Osteoblast (primary cell): ENCODE measurements at regions not wholly inside any gene's neighbourhood (a gene's known extent, or its start where the extent isn't known, plus 50 kb on each side); places are given as distances from the start of the nearest gene placed in this dataset.

Experiments
- DNase-seq: peaks from one replicate; pipeline ENCODE4 v3.0.0; 2011; ENCODE audit warnings: low spot score, mixed read lengths; ENCODE audit not compliant: insufficient read length; ENCODE audit errors: missing footprints
- H2AFZ ChIP-seq: 2 replicates; pipeline ENCODE4 v1.6.0; 2011; ENCODE audit warnings: mild to moderate bottlenecking, low read length
- H3K27ac ChIP-seq: 2 replicates; pipeline ENCODE4 v1.5.1; 2011; ENCODE audit warnings: mild to moderate bottlenecking, low read depth, low read length, moderate library complexity
- H3K27me3 ChIP-seq: 2 replicates; pipeline ENCODE4 v1.6.0; 2012; ENCODE audit warnings: mild to moderate bottlenecking, control low read depth, inconsistent platforms, low read length, moderate library complexity; ENCODE audit not compliant: insufficient read depth
- H3K36me3 ChIP-seq: 2 replicates; pipeline ENCODE4 v1.5.1; 2011; ENCODE audit warnings: mild to moderate bottlenecking, low read length, control low read depth, moderate library complexity; ENCODE audit not compliant: insufficient read depth
- H3K4me1 ChIP-seq: 2 replicates; pipeline ENCODE4 v1.5.1; 2011; ENCODE audit warnings: mild to moderate bottlenecking, low read length, control low read depth, moderate library complexity; ENCODE audit not compliant: insufficient read depth
- H3K4me2 ChIP-seq: 2 replicates; pipeline ENCODE4 v1.6.0; 2011; ENCODE audit warnings: mild to moderate bottlenecking, low read length; ENCODE audit not compliant: insufficient read depth
- H3K4me3 ChIP-seq: fragments of 200-600 bp; sonication (generic); 3 replicates; pipeline ENCODE4 v1.5.1; 2012; ENCODE audit warnings: mild to moderate bottlenecking, low read length, inconsistent platforms; ENCODE audit not compliant: insufficient read depth
- H3K79me2 ChIP-seq: 2 replicates; pipeline ENCODE4 v1.6.0; 2012; ENCODE audit warnings: mild to moderate bottlenecking, low read length, control low read depth, inconsistent platforms; ENCODE audit not compliant: insufficient read depth
- H3K9me3 ChIP-seq: 2 replicates; pipeline ENCODE4 v1.5.1; 2011; ENCODE audit warnings: low read depth, low read length, control low read depth
- H4K20me1 ChIP-seq: 2 replicates; pipeline ENCODE4 v1.6.0; 2012; ENCODE audit warnings: mild to moderate bottlenecking, low read length, control low read depth; ENCODE audit not compliant: insufficient read depth
- CTCF ChIP-seq: IDR thresholded peaks from 2 replicates; pipeline ENCODE4 v1.5.1; 2011; ENCODE audit warnings: mild to moderate bottlenecking, low read depth, low read length, moderate library complexity; ENCODE audit errors: extremely low read depth

- TF ChIP-seq CTCF, result no peak
- H3K4me1 ChIP-seq, result peaks cover 26% of the 10 kb centered on the region
- H3K79me2 ChIP-seq, result no peaks in the 10 kb centered on the region
- H3K4me2 ChIP-seq, result no peak overlapping the region
- no peaks in the 10 kb centered on the region for H3K27me3 ChIP-seq
- H3K36me3 ChIP-seq, result no peaks in the 10 kb centered on the region
- DNase-seq, result no peak
- no peak overlapping the region for H3K4me3 ChIP-seq
- H3K9me3 ChIP-seq, result no peaks in the 10 kb centered on the region
- no peak overlapping the region for H2AFZ ChIP-seq
- H4K20me1 ChIP-seq, result no peaks in the 10 kb centered on the region
- no peak overlapping the region for H3K27ac ChIP-seq
These were observed 616.6 kb upstream of the USP24 start for GRCh38 chr1:55831759-55832158.

DNA sequence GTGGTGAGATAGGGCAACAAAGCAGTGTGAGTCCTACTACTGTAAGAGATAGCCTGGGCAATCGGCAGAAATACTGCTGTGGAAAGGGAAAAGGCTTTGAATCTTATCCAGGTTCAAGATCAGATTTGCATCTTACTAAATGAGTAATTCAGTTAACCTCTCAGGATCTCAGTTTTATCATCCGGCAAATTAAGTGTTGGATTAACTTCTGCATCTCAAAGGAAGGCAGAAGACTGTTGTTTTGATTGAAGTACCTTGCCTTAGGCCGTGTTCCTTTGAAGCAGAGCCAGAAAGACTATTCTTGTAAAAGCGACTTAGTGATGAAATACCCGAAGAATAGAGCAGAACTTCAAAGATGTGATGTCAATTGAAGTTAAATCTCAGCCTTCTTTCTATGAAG, 612.9 kb upstream of the USP24 start:
- H3K4me3 ChIP-seq, result no peak overlapping the region
- peak overlapping the region; percentile 45 for H2AFZ ChIP-seq
- no peaks in the 10 kb centered on the region for H3K9me3 ChIP-seq
- H3K4me1 ChIP-seq, result peaks cover 16% of the 10 kb centered on the region
- H3K27ac ChIP-seq, result peak overlapping the region; percentile 73
- no peaks in the 10 kb centered on the region for H3K36me3 ChIP-seq
- no peaks in the 10 kb centered on the region for H4K20me1 ChIP-seq
- no peak for TF ChIP-seq CTCF
- no peak for DNase-seq
- no peaks in the 10 kb centered on the region for H3K79me2 ChIP-seq
- H3K4me2 ChIP-seq, result no peak overlapping the region
- no peaks in the 10 kb centered on the region for H3K27me3 ChIP-seq

DNA sequence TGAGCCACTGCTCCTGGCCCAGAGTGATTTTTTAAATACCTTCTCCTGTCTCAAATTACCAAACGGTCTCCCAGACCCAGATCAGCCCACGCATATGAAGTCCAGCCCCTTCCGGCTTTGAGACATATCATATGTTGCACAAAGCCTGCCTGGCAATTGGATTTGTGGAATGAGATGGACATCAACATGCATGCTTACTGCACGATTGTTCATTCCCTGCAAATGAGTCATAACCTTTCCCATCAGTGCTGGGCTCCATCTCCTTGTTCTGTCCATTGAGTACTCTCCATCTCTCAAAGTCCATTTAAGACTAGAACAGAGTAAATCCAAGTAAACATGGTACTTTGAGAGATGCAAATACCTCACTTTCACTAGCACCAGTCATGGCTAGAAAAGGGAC, 612.2 kb upstream of the USP24 start:
- H2AFZ ChIP-seq, result peak overlapping the region; percentile 45
- H3K4me2 ChIP-seq, result no peak overlapping the region
- H3K27ac ChIP-seq, result peak overlapping the region; percentile 73
- H3K9me3 ChIP-seq, result no peaks in the 10 kb centered on the region
- TF ChIP-seq CTCF, result no peak
- no peaks in the 10 kb centered on the region for H3K36me3 ChIP-seq
- H4K20me1 ChIP-seq, result no peaks in the 10 kb centered on the region
- H3K4me3 ChIP-seq, result no peak overlapping the region
- H3K27me3 ChIP-seq, result no peaks in the 10 kb centered on the region
- no peak for DNase-seq
- H3K79me2 ChIP-seq, result no peaks in the 10 kb centered on the region
- H3K4me1 ChIP-seq, result peaks cover 14% of the 10 kb centered on the region

- H3K9me3 ChIP-seq, result no peaks in the 10 kb centered on the region
- H3K36me3 ChIP-seq, result no peaks in the 10 kb centered on the region
- no peak for DNase-seq
- peak overlapping the region; percentile 15 for H2AFZ ChIP-seq
- H3K79me2 ChIP-seq, result no peaks in the 10 kb centered on the region
- H4K20me1 ChIP-seq, result no peaks in the 10 kb centered on the region
- H3K27ac ChIP-seq, result peak overlapping the region; percentile 60
- H3K4me1 ChIP-seq, result peaks cover 14% of the 10 kb centered on the region
- H3K4me2 ChIP-seq, result no peak overlapping the region
- TF ChIP-seq CTCF, result no peak
- H3K4me3 ChIP-seq, result no peak overlapping the region
- H3K27me3 ChIP-seq, result no peaks in the 10 kb centered on the region
These were observed 611.4 kb upstream of the USP24 start for GRCh38 chr1:55826381-55827080.
